ENCODE measurements at regions not wholly inside any gene's neighbourhood (a gene's known extent, or its start where the extent isn't known, plus 50 kb on each side); places are given as distances from the start of the nearest gene placed in this dataset.
A peak's percentile ranks its signal among the peaks of the same experiment; 100 is the strongest.
"Not testable (repeated sequence)": the region's sequence is repeated elsewhere in the genome, so short reads cannot be mapped to it uniquely, and the experiment has no call there.

- intact Hi-C loops (cut with DNase I) = no loop called here
- DNase-seq (no peak), ATAC-seq (no peak)
Measured at GRCh38 chr5:125464847-125465432, 718.5 kb upstream of the ZNF608 start.

- ATAC-seq = no peak
- no peak for DNase-seq
- intact Hi-C loops (cut with DNase I) = no loop called here
Measured at GRCh38 chr5:125465703-125466102, 719.3 kb upstream of the ZNF608 start.

- DNase-seq (no peak), ATAC-seq (no peak)
- intact Hi-C loops (cut with DNase I) = no loop called here
Measured at GRCh38 chr5:125467222-125467621, 720.8 kb upstream of the ZNF608 start.

DNA sequence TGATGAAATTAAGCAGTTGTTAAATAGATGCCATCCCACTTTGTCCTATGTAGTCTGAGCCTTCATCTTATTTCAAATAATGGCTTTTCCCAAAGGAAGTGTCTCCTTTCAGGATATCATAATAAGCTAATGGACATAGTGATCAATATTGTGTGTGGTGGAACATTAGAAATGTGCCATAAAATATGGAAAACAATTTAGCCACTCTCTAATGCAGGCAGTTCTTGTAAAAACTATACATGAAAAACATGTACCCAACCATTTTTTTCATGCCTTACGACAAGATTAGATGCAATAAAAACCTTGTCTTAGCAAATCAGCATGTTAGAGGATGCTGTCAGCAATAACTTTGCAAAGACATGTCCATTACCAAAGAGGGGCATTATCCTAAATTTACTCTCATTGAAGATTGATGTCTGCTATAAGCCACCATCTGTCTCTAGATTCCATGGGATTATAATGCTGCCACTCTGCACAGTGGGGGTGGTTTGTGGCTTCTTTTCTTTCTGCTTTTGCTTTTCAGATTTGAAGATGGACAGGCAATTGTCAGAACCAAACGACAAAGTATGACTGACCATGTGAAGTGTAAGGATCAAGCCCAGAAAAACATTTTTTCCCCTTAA is 724.0 kb upstream of the ZNF608 start:
- intact Hi-C loops (cut with DNase I) = no loop called here
- DNase-seq = no peak
- no peak for ATAC-seq

DNA sequence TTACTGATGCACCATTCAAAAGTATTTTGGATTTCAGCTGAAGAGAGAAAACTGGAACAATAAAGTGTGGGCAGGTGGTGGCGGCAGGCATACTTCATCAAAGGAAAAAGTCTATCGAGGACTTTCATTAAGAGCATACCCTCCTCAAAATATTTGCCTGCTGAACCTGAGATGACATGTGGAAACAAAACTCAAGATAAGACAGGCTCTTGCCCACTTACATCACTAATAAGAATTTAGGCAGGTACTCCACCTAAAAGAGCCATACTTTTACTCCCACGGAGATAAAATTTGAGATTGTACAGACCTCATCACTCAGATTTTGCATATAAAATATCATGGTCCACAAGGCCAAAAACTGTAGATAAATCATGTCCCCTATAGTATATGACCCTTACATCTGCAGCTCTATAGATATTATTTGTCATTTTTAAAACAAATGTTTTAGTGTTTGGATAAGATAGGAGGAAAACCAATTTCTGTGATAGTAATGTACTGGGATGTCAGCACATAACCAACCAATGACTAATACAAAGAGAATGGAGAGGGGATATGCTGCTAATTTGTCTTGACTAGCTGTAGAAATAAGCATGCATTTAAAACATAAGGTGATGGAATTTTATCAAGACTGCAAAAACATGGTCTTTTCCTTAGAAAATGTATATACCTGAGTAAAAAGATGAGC is 730.6 kb upstream of the ZNF608 start:
- intact Hi-C loops (cut with DNase I) = no loop called here
- no peak for ATAC-seq
- no peak for DNase-seq

GRCh38 chr5:125477586-125477975 is 731.1 kb upstream of the ZNF608 start:
- no peak for ATAC-seq
- DNase-seq = no peak
- intact Hi-C loops (cut with DNase I) = no loop called here

GRCh38 chr5:125478599-125478998 is 732.2 kb upstream of the ZNF608 start:
- DNase-seq (no peak), ATAC-seq (no peak)
- intact Hi-C loops (cut with DNase I) = no loop called here

- DNase-seq (no peak), ATAC-seq (no peak)
- intact Hi-C loops (cut with DNase I) = no loop called here
Measured at GRCh38 chr5:125480911-125481310, 734.5 kb upstream of the ZNF608 start.

- ATAC-seq = no peak
- intact Hi-C loops (cut with DNase I) = no loop called here
Measured at GRCh38 chr5:125481506-125482465, 735.3 kb upstream of the ZNF608 start.

GRCh38 chr5:125483609-125484008 is 737.2 kb upstream of the ZNF608 start:
- DNase-seq (no peak), ATAC-seq (no peak)
- intact Hi-C loops (cut with DNase I) = no loop called here

More at GRCh38 chr5:125481506-125482465, 735.3 kb upstream of the ZNF608 start:
- no peak for DNase-seq

DNA sequence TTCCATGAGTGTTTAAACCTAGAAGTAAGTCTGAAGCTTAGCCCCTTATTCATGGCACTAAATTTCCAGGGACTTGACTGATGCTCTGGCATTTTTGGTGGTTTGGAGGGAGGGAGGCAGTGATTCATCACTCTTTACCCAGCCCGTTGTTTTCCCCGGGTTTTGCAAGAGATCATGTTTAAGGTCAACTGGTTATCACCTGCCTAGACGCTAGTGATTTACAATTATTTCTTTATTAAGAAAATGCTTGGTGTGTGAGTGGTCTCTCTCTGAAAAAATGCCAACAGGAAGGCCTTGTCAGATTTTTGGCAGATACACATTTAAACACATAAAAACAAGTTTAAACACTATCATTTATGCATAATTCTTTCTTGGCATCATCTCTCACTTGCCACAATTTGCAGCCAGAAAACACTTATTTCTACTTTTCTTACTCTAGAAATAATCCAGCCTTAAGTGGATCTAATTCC is 737.9 kb upstream of the ZNF608 start:
- intact Hi-C loops (cut with DNase I) = no loop called here
- DNase-seq = no peak
- ATAC-seq = peak; percentile 53 to 74

DNA sequence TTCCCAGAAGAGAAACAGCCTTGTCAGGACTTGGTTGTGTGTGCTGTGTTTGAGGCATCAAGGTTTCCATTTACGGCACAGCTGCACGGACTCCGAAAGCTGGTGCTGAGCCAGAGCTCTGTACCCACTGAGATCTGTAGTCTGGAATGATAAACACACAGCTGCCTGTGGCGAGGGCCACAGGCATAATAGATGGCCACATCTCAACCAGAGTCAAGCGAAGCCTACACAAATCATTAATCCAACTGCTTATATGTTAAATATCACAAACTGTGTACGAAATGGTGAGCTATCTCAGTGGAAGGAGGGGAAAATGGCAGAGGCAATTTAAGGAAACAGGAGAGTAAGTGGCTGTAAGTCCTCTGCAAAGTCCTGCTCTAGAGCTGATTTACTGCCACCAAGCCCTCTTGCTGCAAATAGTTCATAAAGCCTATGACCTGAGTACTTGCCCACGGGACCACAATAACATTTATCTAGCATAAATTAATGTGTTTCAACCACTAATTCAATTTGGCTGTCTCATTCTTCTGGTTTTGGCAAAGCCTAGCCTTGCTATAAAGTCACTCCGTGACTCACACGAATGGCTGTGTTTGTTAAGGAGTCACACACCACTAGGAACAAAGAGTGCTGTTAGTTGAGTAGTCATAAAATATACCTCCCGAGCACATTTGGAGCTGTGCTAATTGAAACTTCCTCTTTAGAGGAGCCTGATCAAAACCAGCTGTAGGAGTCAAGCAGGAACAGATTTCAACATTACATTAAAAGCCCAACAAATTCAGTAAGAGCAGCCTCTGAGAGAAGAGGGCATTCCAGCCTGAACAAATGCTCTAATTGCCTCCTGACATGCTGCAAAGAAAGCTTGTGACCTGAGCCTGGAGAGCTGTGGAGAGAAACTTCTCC is 738.6 kb upstream of the ZNF608 start:
- peak; percentile 61 for DNase-seq
- peak; percentile 87 to 95 for ATAC-seq
- intact Hi-C loops (cut with DNase I) = no loop called here

DNA sequence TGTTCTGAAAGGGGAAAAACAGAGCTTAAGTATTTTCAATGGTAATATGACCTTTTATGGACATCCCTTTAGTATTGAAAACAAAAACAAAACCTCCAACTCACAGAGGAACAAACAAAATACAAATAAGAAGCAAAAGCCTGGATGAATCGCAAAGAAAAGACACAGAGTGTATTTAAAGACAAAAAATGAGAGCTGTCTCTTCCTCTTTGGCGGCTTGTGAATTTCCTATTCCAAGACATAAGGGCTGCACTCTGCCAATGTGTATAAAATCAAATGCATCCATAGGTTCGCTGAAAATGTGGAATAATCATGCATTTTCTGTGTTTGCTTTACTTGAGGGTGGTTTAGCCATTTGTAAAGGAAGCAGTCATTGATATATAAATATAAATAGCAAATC is 739.3 kb upstream of the ZNF608 start:
- intact Hi-C loops (cut with DNase I) = no loop called here
- ATAC-seq (no peak), DNase-seq (no peak)

GRCh38 chr5:125486634-125487033 is 740.2 kb upstream of the ZNF608 start:
- intact Hi-C loops (cut with DNase I) = no loop called here
- no peak for ATAC-seq
- DNase-seq = no peak

- DNase-seq = no peak
- ATAC-seq = no peak
- intact Hi-C loops (cut with DNase I) = no loop called here
Measured at GRCh38 chr5:125487231-125487630, 740.8 kb upstream of the ZNF608 start.

- ATAC-seq; intact Hi-C loops (cut with DNase I); DNase-seq: not testable (repeated sequence)
Measured at GRCh38 chr5:125487652-125488051, 741.2 kb upstream of the ZNF608 start.

- intact Hi-C loops (cut with DNase I) = no loop called here
- no peak for ATAC-seq
Measured at GRCh38 chr5:125489146-125489545, 742.7 kb upstream of the ZNF608 start.

GRCh38 chr5:125491986-125492492 is 745.6 kb upstream of the ZNF608 start:
- DNase-seq = no peak
- no peak for ATAC-seq
- intact Hi-C loops (cut with DNase I) = no loop called here

More at GRCh38 chr5:125489146-125489545, 742.7 kb upstream of the ZNF608 start:
- DNase-seq = no peak

Measured in left cardiac atrium (tissue), 4 donors.